CD4-positive, alpha-beta T cell (primary cell): ENCODE measurements at regions not wholly inside any gene's neighbourhood (a gene's known extent, or its start where the extent isn't known, plus 50 kb on each side); places are given as distances from the start of the nearest gene placed in this dataset.

ENCODE experiments used
- ATAC-seq: fragments of 200-7000 bp; cut with Tn5 transposase; one replicate; pipeline ENCODE4 v1.10.0; 2022; ENCODE audit warnings: mild to moderate bottlenecking; ENCODE audit not compliant: poor library complexity
- CTCF ChIA-PET: fragments of 350-600 bp; sonication (Branson Sonifier 250); formaldehyde crosslinking; loops from one replicate; lab custom pipeline; 2021; ENCODE audit warnings: antibody characterized with exemption, inconsistent platforms; lab: Charles Lee
- POLR2A ChIA-PET: fragments of 350-600 bp; sonication (Branson Sonifier 250); formaldehyde crosslinking; loops from one replicate; lab custom pipeline; 2021; ENCODE audit warnings: antibody characterized with exemption, inconsistent platforms; lab: Charles Lee
- DNase-seq, 14 experiments: peaks; one replicate each; pipeline ENCODE4 v3.0.0-alpha.2; 2013 to 2020; ENCODE audit warnings: mixed read lengths in 2 of 14
- H3K27ac ChIP-seq, 2 donors: one replicate each; pipeline versions ENCODE4 v1.5.1 to v1.7.0; 2013; ENCODE audit warnings: low read length in 2 of 2, low read depth in 1 of 2, mild to moderate bottlenecking in 1 of 2
- H3K27me3 ChIP-seq, 2 experiments: 1 replicate in 1 of 2; 2 replicates in 1 of 2; pipeline versions ENCODE4 v1.6.1 to v1.7.0; 2013; ENCODE audit warnings: low read length in 2 of 2, control low read depth in 1 of 2, mild to moderate bottlenecking in 1 of 2, moderate library complexity in 1 of 2; ENCODE audit not compliant: insufficient read depth in 2 of 2, control insufficient read depth in 1 of 2
- H3K36me3 ChIP-seq: one replicate; pipeline ENCODE4 v1.6.1; 2013; ENCODE audit warnings: low read length, control low read depth; ENCODE audit not compliant: insufficient read depth
- H3K4me1 ChIP-seq: one replicate; pipeline ENCODE4 v1.6.1; 2013; ENCODE audit warnings: low read length, control low read depth; ENCODE audit not compliant: insufficient read depth
- H3K4me3 ChIP-seq: one replicate; pipeline ENCODE4 v1.5.1; 2013; ENCODE audit warnings: mild to moderate bottlenecking, low read length, moderate library complexity
- H3K9me3 ChIP-seq, 2 experiments: 1 replicate in 1 of 2; 2 replicates in 1 of 2; pipeline versions ENCODE4 v1.6.1 to v1.7.0; 2013; ENCODE audit warnings: low read length in 2 of 2, mild to moderate bottlenecking in 2 of 2, control low read depth in 1 of 2, moderate library complexity in 1 of 2; ENCODE audit not compliant: control insufficient read depth in 1 of 2, insufficient read depth in 1 of 2
- H3K27ac Mint-ChIP-seq: one replicate; pipeline ENCODE4 v1.8.0; 2020; ENCODE audit warnings: mixed read lengths
- H3K27me3 Mint-ChIP-seq: one replicate; pipeline ENCODE4 v1.8.0; 2021; ENCODE audit warnings: mixed read lengths
- H3K36me3 Mint-ChIP-seq: one replicate; pipeline ENCODE4 v1.8.0; 2021; ENCODE audit warnings: low read depth, mixed read lengths
- H3K4me1 Mint-ChIP-seq: one replicate; pipeline ENCODE4 v1.8.0; 2021; ENCODE audit warnings: low read depth, mixed read lengths
- H3K4me3 Mint-ChIP-seq: one replicate; pipeline ENCODE4 v1.8.0; 2020; ENCODE audit warnings: mild to moderate bottlenecking, mixed read lengths
- H3K9me3 Mint-ChIP-seq: one replicate; pipeline ENCODE4 v1.8.0; 2020; ENCODE audit warnings: mixed read lengths
- intact Hi-C, 2 experiments: fragments of 100-400 bp; cut with DNase I in 1 of 2; cut with micrococcal nuclease in 1 of 2; formaldehyde crosslinking; loops; one replicate each; pipeline versions ENCODE4 v1.15.1 to v1.9.0; 2023 to 2025; cut with DNase I, micrococcal nuclease
- TF ChIP-seq, protein P1 (sequence below): fragments of 200-600 bp; IDR thresholded peaks from one replicate; pipeline ENCODE4 v1.8.0; 2022; ENCODE audit warnings: antibody characterized with exemption, mild to moderate bottlenecking

DNA sequence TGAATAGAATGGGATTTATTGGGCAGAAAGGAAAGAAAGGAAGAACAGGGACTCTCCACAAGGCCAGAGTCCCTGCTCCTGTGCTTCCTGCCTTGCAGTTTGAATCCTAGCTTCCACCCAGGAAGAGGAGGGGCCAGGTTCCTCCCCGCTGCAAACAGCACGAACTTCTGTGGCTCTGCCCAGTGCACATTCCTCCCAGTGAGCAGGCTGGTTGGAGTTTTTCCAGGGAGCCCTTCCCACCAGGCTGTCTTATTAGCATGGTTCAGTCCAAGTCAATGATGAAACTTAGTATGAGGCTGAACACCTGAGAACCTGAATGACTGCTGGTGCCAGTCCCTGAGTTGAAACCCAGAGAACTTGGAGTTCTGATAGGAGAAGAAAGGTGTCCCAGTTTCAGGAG, 247.2 kb downstream of the DUSP10 start:
- H3K36me3 ChIP-seq: no peaks in the 10 kb centered on the region
- Mint-ChIP-seq H3K4me1 (no peaks in the 10 kb centered on the region), H3K9me3 (no peaks in the 10 kb centered on the region), H3K36me3 (no peaks in the 10 kb centered on the region), H3K27me3 (no peaks in the 10 kb centered on the region), H3K27ac (no peak overlapping the region), H3K4me3 (no peak overlapping the region)
- no peaks in the 10 kb centered on the region for H3K9me3 ChIP-seq
- intact Hi-C loops: no loop called here
- TF ChIP-seq, protein P1, sequence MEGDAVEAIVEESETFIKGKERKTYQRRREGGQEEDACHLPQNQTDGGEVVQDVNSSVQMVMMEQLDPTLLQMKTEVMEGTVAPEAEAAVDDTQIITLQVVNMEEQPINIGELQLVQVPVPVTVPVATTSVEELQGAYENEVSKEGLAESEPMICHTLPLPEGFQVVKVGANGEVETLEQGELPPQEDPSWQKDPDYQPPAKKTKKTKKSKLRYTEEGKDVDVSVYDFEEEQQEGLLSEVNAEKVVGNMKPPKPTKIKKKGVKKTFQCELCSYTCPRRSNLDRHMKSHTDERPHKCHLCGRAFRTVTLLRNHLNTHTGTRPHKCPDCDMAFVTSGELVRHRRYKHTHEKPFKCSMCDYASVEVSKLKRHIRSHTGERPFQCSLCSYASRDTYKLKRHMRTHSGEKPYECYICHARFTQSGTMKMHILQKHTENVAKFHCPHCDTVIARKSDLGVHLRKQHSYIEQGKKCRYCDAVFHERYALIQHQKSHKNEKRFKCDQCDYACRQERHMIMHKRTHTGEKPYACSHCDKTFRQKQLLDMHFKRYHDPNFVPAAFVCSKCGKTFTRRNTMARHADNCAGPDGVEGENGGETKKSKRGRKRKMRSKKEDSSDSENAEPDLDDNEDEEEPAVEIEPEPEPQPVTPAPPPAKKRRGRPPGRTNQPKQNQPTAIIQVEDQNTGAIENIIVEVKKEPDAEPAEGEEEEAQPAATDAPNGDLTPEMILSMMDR: no peak
- CTCF ChIA-PET: no interaction called here
- H3K27me3 ChIP-seq: no peaks in the 10 kb centered on the region
- POLR2A ChIA-PET: no interaction called here
- ATAC-seq (no peak), DNase-seq (no peak)
- H3K27ac ChIP-seq: no peak overlapping the region
- no peak overlapping the region for H3K4me3 ChIP-seq
- H3K4me1 ChIP-seq: no peaks in the 10 kb centered on the region

DNA sequence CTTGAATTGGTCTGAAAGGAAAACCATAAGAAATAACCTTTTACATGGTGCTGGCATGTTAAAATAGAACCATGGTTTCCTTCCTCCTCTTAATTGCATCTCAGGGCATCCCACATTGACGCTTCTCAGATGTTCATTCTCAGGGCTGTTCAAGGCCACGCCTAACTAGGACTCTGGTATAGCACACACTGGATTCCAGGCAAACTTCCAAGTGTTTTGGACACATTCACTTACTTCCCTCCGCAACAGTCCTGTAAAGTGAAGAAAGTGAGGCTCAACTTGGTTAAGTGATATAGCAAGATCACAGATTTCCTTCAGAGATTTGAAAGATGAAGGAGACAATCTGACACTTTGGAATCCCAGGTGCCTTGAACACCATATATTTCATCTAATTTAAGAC, 244.8 kb downstream of the DUSP10 start:
- intact Hi-C loops: no loop called here
- H3K4me1 ChIP-seq: no peaks in the 10 kb centered on the region
- no peaks in the 10 kb centered on the region for H3K9me3 ChIP-seq
- no peaks in the 10 kb centered on the region for H3K27me3 ChIP-seq
- H3K27ac ChIP-seq: no peak overlapping the region
- ATAC-seq (no peak), DNase-seq (no peak)
- TF ChIP-seq, protein P1: no peak
- ChIA-PET CTCF (no interaction called here), POLR2A (no interaction called here)
- H3K9me3 Mint-ChIP-seq: no peaks in the 10 kb centered on the region
- H3K36me3 Mint-ChIP-seq: no peaks in the 10 kb centered on the region
- H3K4me3 Mint-ChIP-seq: no peak overlapping the region
- no peak overlapping the region for H3K27ac Mint-ChIP-seq
- no peaks in the 10 kb centered on the region for H3K36me3 ChIP-seq
- no peak overlapping the region for H3K4me3 ChIP-seq
- no peaks in the 10 kb centered on the region for H3K4me1 Mint-ChIP-seq
- no peaks in the 10 kb centered on the region for H3K27me3 Mint-ChIP-seq

DNA sequence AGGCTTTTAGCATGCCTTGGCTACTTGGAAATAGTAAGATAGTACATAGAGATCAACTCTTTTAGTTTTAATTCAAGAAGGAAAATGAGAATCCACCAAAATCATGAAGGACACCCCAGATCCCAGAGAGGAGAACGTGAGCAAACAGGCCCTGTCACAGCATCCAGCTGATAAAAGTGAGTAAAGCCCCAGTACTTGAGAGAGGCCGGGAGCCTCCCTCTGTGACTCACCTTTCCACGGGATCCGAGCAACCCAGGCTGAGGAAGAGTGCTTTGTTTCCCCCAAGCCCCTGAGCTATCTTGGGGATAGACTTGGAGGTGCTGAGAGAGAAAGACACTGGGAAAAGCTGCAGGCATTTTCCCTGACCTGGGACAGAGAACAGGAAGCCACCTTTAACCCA, 238.6 kb downstream of the DUSP10 start:
- POLR2A ChIA-PET: no interaction called here

More for the DNA sequence above, 238.6 kb downstream of the DUSP10 start:
- TF ChIP-seq, protein P1: no peak
- H3K4me1 Mint-ChIP-seq: no peaks in the 10 kb centered on the region
- peaks cover 13 to 17% of the 10 kb centered on the region in 2 experiments for H3K9me3 ChIP-seq
- H3K27me3 ChIP-seq: no peaks in the 10 kb centered on the region
- no peaks in the 10 kb centered on the region for H3K27me3 Mint-ChIP-seq
- no peak overlapping the region for H3K27ac Mint-ChIP-seq
- H3K4me3 ChIP-seq: no peak overlapping the region
- H3K9me3 Mint-ChIP-seq: peaks cover 16% of the 10 kb centered on the region
- DNase-seq (no peak), ATAC-seq (no peak)
- CTCF ChIA-PET: no interaction called here
- intact Hi-C loops: no loop called here
- no peak overlapping the region for H3K27ac ChIP-seq
- H3K4me3 Mint-ChIP-seq: no peak overlapping the region
- no peaks in the 10 kb centered on the region for H3K36me3 ChIP-seq
- H3K36me3 Mint-ChIP-seq: no peaks in the 10 kb centered on the region
- H3K4me1 ChIP-seq: no peaks in the 10 kb centered on the region
